Endothelial cell of umbilical vein (primary cell): ENCODE measurements at regions not wholly inside any gene's neighbourhood (a gene's known extent, or its start where the extent isn't known, plus 50 kb on each side); places are given as distances from the start of the nearest gene placed in this dataset.

Experiments used
- BruUV-seq: library from RNA; stranded (reverse); fragments of 400-500 nt; replicated peaks from 2 replicates; lab custom pipeline; 2021; lab: Mats Ljungman, UMichigan
- CTCF ChIA-PET: fragments of 300-600, 350-600 bp; sonication (Branson Sonifier 250); formaldehyde crosslinking; loops from one replicate; lab custom pipeline; 2021; ENCODE audit warnings: antibody characterized with exemption, inconsistent platforms; lab: Charles Lee
- POLR2A ChIA-PET: fragments of 300-600, 350-600 bp; sonication (Branson Sonifier 250); formaldehyde crosslinking; loops from one replicate; lab custom pipeline; 2021; ENCODE audit warnings: antibody characterized with exemption, inconsistent platforms; lab: Charles Lee
- DNase-seq: peaks from one replicate; pipeline ENCODE4 v3.0.0-alpha.2; 2011; ENCODE audit warnings: low read depth, low spot score
- FAIRE-seq: peaks from 2 replicates; lab custom pipeline; 2011; peaks lifted over from hg19 to GRCh38; lab: Jason Lieb, UNC
- H2AFZ ChIP-seq: 2 replicates; pipeline ENCODE4 v1.6.0; 2012; ENCODE audit warnings: low read depth, low read length, control low read depth, inconsistent platforms
- H3K27ac ChIP-seq: 2 replicates; pipeline ENCODE4 v1.5.1; 2011; ENCODE audit warnings: low read depth, mild to moderate bottlenecking, control low read depth, low read length, moderate library complexity; ENCODE audit not compliant: insufficient read depth
- H3K27me3 ChIP-seq, 2 experiments: 2 replicates each; pipeline versions ENCODE4 v1.6.0 to v1.6.1; 2011; ENCODE audit warnings: low read length in 2 of 2, mixed read lengths in 1 of 2; ENCODE audit not compliant: control insufficient read depth in 2 of 2, insufficient read depth in 2 of 2
- H3K36me3 ChIP-seq, 2 experiments: 2 replicates in 1 of 2; 3 replicates in 1 of 2; pipeline ENCODE4 v1.5.1; 2011; ENCODE audit warnings: low read length in 2 of 2, mild to moderate bottlenecking in 1 of 2, moderate library complexity in 1 of 2; ENCODE audit not compliant: control insufficient read depth in 2 of 2, insufficient read depth in 2 of 2; ENCODE audit errors: extremely low read depth in 1 of 2
- H3K4me1 ChIP-seq: 3 replicates; pipeline ENCODE4 v1.5.1; 2011; ENCODE audit warnings: mild to moderate bottlenecking, low read length; ENCODE audit not compliant: control insufficient read depth, insufficient read depth; ENCODE audit errors: extremely low read depth
- H3K4me2 ChIP-seq: 2 replicates; pipeline ENCODE4 v1.6.1; 2011; ENCODE audit warnings: low read length, control low read depth, mixed read lengths; ENCODE audit not compliant: insufficient read depth
- H3K4me3 ChIP-seq, 3 experiments: fragments of 200-600 bp in 1 of 3; sonication (generic), shearing (Covaris generic) in 1 of 3; replicated peaks in 1 of 3; 2 replicates each; pipeline ENCODE4 v1.5.1; 2011 to 2016; ENCODE audit warnings: control low read depth in 3 of 3, low read length in 3 of 3, mild to moderate bottlenecking in 2 of 3, inconsistent platforms in 1 of 3, low read depth in 1 of 3, moderate library complexity in 1 of 3; ENCODE audit not compliant: insufficient read depth in 1 of 3
- H3K79me2 ChIP-seq: 2 replicates; pipeline ENCODE4 v1.6.0; 2012; ENCODE audit warnings: low read length, inconsistent platforms; ENCODE audit not compliant: control insufficient read depth, insufficient read depth
- H3K9ac ChIP-seq: replicated peaks from 2 replicates; pipeline ENCODE3; 2011; ENCODE audit warnings: low read length, control low read depth; ENCODE audit not compliant: insufficient read depth; ENCODE audit errors: extremely low read depth
- H3K9me1 ChIP-seq: replicated peaks from 3 replicates; pipeline ENCODE4 v1.6.0; 2011; ENCODE audit warnings: mild to moderate bottlenecking, low read length; ENCODE audit not compliant: control insufficient read depth, insufficient read depth; ENCODE audit errors: extremely low read depth
- H3K9me3 ChIP-seq: replicated peaks from 2 replicates; pipeline ENCODE4 v1.5.1; 2012; ENCODE audit warnings: low read length, inconsistent platforms; ENCODE audit not compliant: control insufficient read depth, insufficient read depth
- H4K20me1 ChIP-seq: replicated peaks from 2 replicates; pipeline ENCODE3; 2011; ENCODE audit warnings: mild to moderate bottlenecking, low read length; ENCODE audit not compliant: control insufficient read depth, insufficient read depth; ENCODE audit errors: extremely low read depth
- CTCF ChIP-seq, 2 donors: IDR thresholded peaks; 1 replicate in 1 of 2; 2 replicates in 1 of 2; pipeline ENCODE4 v1.5.1; 2011; ENCODE audit warnings: low read length in 2 of 2, mild to moderate bottlenecking in 2 of 2, moderate library complexity in 2 of 2, control low read depth in 1 of 2, inconsistent platforms in 1 of 2, low read depth in 1 of 2; ENCODE audit not compliant: insufficient read depth in 1 of 2; ENCODE audit errors: extremely low read depth in 1 of 2
- EZH2 ChIP-seq: IDR thresholded peaks from 2 replicates; pipeline ENCODE4 v1.6.1; 2012; ENCODE audit warnings: borderline replicate concordance, low read depth, mild to moderate bottlenecking, moderate library complexity, low read length, inconsistent platforms; ENCODE audit not compliant: severe bottlenecking
- FOS ChIP-seq: IDR thresholded peaks from 2 replicates; pipeline ENCODE4 v1.6.1; 2011; ENCODE audit warnings: mild to moderate bottlenecking, low read length, moderate library complexity, borderline replicate concordance; ENCODE audit not compliant: insufficient read depth
- GATA2 ChIP-seq: IDR thresholded peaks from 2 replicates; pipeline ENCODE4 v1.7.0; 2011; ENCODE audit warnings: low read depth, mild to moderate bottlenecking, moderate library complexity, mixed read lengths, low read length; ENCODE audit not compliant: insufficient read length, insufficient read depth
- JUN ChIP-seq: IDR thresholded peaks from 2 replicates; pipeline ENCODE4 v1.6.1; 2011; ENCODE audit warnings: borderline replicate concordance, low read depth; ENCODE audit not compliant: insufficient read length, insufficient read depth
- MAX ChIP-seq: IDR thresholded peaks from 2 replicates; pipeline ENCODE4 v1.6.1; 2011; ENCODE audit not compliant: insufficient read depth, insufficient read length
- MYC ChIP-seq: IDR thresholded peaks from one replicate; pipeline ENCODE4 v1.6.1; 2011; ENCODE audit warnings: mild to moderate bottlenecking, low read depth, low read length
- POLR2A ChIP-seq: IDR thresholded peaks from 2 replicates; pipeline ENCODE4 v1.6.1; 2012; ENCODE audit warnings: low read depth, mild to moderate bottlenecking, control low read depth, low read length
- POLR2AphosphoS5 ChIP-seq: IDR thresholded peaks from 2 replicates; pipeline ENCODE4 v1.6.1; 2012; ENCODE audit warnings: low read depth, mild to moderate bottlenecking, control low read depth, low read length, moderate library complexity; ENCODE audit not compliant: insufficient read depth
- dilution Hi-C: fragments of 300-500 bp; cut with MboI; formaldehyde crosslinking; loops from one replicate; pipeline ENCODE4 v1.15.0; 2019; ENCODE audit warnings: low sequenced_read_pairs; ENCODE audit not compliant: extremely low pct_ligation_motif_present
- intact Hi-C: fragments of 100-400 bp; cut with micrococcal nuclease; formaldehyde crosslinking; loops from one replicate; pipeline ENCODE4 v1.10.0; 2022

- Histone ChIP-seq H3K79me2 (no peaks in the 10 kb centered on the region), H3K9me1 (no peaks in the 10 kb centered on the region), H3K36me3 (no peaks in the 10 kb centered on the region), H3K9ac (no peak overlapping the region), H3K4me2 (no peak overlapping the region), H3K4me3 (no peak overlapping the region), H3K4me1 (no peaks in the 10 kb centered on the region), H4K20me1 (no peaks in the 10 kb centered on the region), H2AFZ (no peak overlapping the region), H3K9me3 (no peaks in the 10 kb centered on the region), H3K27me3 (peaks cover 0 to 3% of the 10 kb centered on the region in 2 experiments), H3K27ac (no peak overlapping the region)
- no peak for TF ChIP-seq JUN
- no peak for TF ChIP-seq CTCF (IDR thresholded peaks at IDR 0.05; ENCODE audit: extremely low read depth in 1 of 2, insufficient read depth in 1 of 2, low read depth in 1 of 2, low read length in 2 of 2)
- POLR2A ChIA-PET: no interaction called here
- FAIRE-seq: no peak
- dilution Hi-C loops: no loop called here
- intact Hi-C loops: no loop called here
- no peak for DNase-seq
- CTCF ChIA-PET: no interaction called here
- no TSS peak for BruUV-seq
These were observed 74.9 kb upstream of the MFGE8 start for GRCh38 chr15:88987934-88988671.

GRCh38 chr15:88989578-88989977 lies 76.4 kb upstream of the MFGE8 start:
- ChIA-PET CTCF (no interaction called here), POLR2A (no interaction called here)
- TF ChIP-seq FOS (no peak), MYC (no peak), POLR2AphosphoS5 (no peak), POLR2A (no peak), MAX (no peak), EZH2 (no peak), GATA2 (no peak), JUN (no peak), CTCF (IDR thresholded peaks at IDR 0.05; ENCODE audit: extremely low read depth in 1 of 2, insufficient read depth in 1 of 2, low read depth in 1 of 2, low read length in 2 of 2) (no peak)
- no peaks in the 10 kb centered on the region for H3K9me1 ChIP-seq
- FAIRE-seq (no peak), DNase-seq (no peak)
- intact Hi-C loops (no loop called here), dilution Hi-C loops (no loop called here)
- BruUV-seq: no TSS peak
- H3K4me1 ChIP-seq: no peaks in the 10 kb centered on the region
- peaks cover 0 to 3% of the 10 kb centered on the region in 2 experiments for H3K27me3 ChIP-seq
- H3K27ac ChIP-seq: no peak overlapping the region
- no peaks in the 10 kb centered on the region for H3K79me2 ChIP-seq
- H3K9me3 ChIP-seq: no peaks in the 10 kb centered on the region
- H3K9ac ChIP-seq: no peak overlapping the region
- H3K4me2 ChIP-seq: no peak overlapping the region
- H3K36me3 ChIP-seq: no peaks in the 10 kb centered on the region
- no peak overlapping the region for H2AFZ ChIP-seq
- no peaks in the 10 kb centered on the region for H4K20me1 ChIP-seq
- H3K4me3 ChIP-seq: no peak overlapping the region
